Putamen (tissue), 1 donor: ENCODE measurements at regions not wholly inside any gene's neighbourhood (a gene's known extent, or its start where the extent isn't known, plus 50 kb on each side); places are given as distances from the start of the nearest gene placed in this dataset.
"Not testable (repeated sequence)": the region's sequence is repeated elsewhere in the genome, so short reads cannot be mapped to it uniquely, and the experiment has no call there.

Source experiments
- DNase-seq: peaks from one replicate; pipeline ENCODE4 v3.0.0-alpha.2; 2016; ENCODE audit warnings: low spot score

DNA sequence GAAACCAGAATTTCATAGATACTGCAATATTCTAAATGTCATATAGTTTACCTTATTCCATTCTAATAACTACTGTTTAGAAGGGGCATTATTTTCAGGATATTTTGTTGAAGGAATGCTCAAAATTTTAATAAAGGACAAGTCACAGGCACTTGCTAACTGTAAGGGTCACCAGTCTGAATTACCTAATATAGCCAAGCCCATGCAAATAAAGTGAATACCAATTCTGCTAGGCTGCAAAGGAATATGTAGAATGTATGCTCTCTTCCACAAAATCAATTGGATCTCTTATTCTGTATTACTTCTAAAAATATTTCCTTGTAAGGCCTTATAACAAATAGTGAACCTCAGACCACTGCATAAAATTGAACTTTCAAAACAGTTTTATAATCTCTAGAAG lies 52.3 kb upstream of the FAT4 start:
- no peak for DNase-seq

DNA sequence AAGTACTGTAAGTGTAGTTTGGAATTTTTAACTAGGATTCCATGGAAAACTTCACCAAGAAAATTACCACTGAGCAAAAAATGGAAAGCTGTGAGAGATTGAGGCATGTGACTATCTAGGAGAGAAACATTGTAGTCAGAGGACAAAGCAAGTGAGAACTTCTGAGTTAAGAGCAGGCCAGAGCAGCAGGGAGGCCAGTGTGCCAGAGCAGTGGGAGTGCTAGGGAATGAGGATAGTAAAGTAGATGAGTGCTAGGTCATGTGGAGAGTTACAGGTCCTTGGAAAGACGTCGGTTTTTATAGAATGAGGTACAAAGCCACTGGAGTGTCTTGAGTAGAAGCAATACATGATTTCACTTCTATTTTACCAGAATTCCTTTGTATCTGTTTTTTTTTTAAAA lies 52.7 kb upstream of the FAT4 start:
- no peak for DNase-seq

GRCh38 chr4:125254106-125254505 lies 60.6 kb upstream of the FAT4 start:
- no peak for DNase-seq

DNA sequence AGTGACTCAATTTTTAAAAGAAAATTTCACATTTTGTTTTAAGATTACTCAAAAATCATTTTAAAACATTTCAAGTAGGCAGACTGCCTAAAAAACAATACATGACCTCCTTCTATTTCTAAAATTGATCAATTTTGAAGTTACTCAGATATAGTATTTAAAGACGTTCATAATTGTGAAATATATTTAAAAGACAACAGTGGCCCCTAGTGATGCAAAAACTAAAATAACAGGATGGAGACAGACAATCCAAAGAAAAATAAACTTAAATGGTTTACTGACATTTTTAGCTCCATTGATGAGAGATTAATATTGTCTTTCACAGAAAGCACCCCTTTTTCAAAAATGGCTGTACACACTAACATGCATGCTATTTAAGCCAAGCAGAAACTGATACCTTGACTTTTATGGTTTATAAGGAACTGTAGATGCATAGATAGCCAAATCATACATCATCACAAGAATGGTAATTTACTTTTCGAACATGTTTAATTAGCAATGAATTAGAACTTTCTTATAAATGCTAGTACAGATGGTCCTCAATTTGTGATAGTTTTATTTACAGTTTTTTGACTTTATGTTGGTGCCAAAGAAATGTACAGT lies 69.8 kb upstream of the FAT4 start:
- DNase-seq, result no peak

DNA sequence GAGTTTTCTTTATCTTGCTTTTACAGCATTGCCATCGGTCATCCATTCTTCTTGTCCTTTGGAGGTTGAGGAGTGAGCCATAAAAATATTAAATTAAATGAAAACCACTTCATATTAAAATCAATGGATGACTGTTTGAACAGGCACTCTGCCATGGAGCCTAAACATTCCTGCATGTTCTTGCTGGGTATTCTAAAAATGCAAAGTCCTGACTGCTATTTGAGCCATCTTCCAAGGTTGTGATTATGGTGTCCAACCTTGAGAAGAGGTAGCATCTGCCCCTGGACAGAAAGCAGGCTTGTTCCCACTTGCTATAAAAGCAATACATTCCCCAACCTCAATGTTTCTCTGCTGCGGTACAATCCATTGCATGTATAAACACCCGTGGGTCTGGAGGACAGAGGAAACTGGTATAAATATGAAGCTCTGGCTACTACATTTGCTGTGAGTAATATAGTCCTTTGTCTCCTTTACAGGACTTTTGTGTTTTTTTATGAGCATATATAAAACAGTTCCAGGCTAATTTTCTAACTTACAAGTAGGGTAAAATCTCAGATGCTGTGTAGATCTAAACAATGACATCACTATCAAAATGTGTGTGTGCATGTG lies 70.9 kb upstream of the FAT4 start:
- no peak for DNase-seq

DNA sequence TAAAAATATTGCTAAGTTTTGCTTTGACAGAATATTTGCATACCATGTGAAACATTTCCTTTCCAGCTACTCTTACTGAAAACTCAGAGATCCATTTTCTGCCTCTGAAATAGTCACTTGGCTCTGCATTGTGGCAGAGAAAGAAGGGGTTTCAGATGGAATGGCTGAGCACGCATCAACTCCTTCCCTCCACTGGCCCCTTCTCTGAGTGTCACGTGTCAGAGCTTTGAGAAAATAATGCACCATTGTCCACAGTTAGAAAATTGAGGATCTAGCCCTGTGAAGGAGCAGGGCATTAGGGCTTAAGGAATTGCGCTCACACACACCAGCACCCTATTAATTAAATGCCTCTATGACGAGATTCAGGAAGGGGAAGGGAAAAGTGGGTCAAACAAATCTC lies 78.8 kb upstream of the FAT4 start:
- DNase-seq, result peak; percentile 17

GRCh38 chr4:125231661-125232060 lies 83.1 kb upstream of the FAT4 start:
- DNase-seq, result no peak

DNA sequence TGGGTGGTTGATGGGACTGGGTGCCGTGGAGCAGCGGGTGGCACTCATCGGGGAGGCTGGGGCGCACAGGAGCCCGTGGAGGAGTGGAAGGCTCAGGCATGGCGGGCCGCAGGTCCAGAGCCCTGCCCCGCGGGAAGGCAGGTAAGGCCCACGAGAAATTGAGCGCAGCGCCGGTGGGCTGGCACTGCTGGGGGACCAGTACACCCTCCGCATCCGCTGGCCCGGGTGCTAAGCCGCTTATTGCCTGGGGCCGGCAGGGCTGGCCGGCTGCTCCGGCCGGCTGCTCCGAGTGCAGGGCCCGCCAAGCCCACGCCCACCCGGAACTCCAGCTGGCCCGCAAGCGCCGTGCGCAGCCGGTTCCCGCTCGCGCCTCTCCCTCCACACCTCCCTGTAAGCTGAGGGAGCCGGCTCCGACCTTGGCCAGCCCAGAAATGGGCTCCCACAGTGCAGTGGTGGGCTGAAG lies 85.1 kb upstream of the FAT4 start:
- no peak for DNase-seq

DNA sequence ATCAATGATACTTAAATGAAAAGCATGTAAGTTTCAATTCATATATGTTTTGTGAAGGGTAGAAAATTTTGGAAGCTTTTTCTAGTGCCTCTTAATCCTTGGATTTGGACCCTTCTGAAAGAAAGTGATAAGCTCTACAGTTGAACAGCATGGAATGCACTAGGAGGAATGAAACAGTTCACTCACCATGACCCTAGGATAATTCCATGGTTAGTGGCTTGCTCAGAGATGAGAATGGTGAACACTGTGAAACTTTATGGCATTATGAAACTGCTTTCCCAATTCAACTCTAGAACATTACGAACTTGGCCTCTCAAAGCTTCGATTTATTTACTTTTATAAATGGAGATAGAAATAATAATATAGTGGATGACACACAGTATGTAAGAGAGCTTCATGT lies 88.9 kb upstream of the FAT4 start:
- DNase-seq, result no peak

GRCh38 chr4:125200556-125200955 lies 114.2 kb upstream of the FAT4 start:
- DNase-seq, result no peak

DNA sequence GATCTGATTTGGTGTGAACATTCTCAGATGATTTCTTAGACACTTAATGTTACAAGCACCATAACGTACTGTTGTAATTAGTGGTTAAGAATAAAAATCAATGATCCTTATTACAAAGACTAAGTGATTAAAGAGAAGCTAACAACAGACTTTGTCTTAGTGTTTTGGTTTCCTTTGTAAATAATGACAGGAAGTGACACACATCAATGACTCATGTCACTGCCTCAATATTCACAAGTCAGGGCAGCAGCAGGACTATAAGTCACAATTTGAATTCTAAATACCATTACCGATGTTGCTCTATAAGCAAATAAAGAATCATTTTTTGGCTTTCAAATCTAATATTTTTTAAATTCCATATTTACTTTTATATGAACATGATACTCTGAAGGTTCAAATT lies 115.8 kb upstream of the FAT4 start:
- DNase-seq, result no peak

DNA sequence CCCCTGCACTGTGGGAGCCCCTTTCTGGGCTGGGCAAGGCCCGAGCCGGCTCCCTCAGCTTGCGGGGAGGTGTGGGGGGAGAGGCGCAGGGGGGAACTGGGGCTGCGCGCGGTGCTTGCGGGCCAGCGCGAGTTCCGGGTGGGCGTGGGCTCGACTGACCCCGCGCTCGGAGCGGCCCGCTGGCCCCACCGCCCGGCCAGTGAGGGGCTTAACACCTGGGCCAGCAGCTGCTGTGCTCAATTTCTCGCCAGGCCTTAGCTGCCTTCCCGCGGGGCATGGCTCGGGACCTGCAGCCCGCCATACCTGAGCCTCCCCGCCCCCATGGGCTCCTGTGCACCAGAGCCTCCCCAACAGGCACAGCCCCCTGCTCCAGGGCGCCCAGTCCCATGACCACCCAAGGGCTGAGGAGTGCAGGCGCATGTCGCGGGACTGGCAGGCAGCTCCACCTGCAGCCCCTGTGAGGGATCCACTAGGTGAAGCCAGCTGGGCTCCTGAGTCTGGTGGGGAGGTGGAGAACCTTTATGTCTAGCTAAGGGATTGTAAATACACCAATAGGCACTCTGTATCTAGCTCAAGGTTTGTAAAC lies 122.8 kb upstream of the FAT4 start:
- not testable (repeated sequence) for DNase-seq

DNA sequence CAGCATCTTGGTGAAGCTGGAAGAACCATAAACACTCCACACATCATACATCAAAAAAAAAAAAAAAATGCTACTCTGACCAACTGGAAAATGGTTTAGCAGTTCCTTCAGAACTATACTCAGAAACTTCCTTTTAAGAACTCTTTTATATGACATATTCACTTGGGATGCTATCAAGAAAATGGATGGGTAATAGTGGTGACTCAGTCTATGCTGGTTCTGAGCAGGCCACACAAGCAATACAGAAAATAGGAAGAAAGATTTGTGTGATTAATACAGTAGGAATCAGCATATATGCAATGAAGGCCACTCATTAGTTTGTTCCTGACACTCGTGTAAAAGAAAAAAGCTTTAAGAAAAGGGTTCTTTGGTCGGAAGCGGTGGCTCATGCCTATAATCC lies 123.5 kb upstream of the FAT4 start:
- DNase-seq, result no peak

- DNase-seq, result no peak
Measured at GRCh38 chr4:125187226-125188176, 127.3 kb upstream of the FAT4 start.

- no peak for DNase-seq
Measured at GRCh38 chr4:125184116-125184515, 130.6 kb upstream of the FAT4 start.

- DNase-seq, result no peak
Measured at GRCh38 chr4:125181804-125182203, 133.0 kb upstream of the FAT4 start.

GRCh38 chr4:125179727-125180126 lies 135.0 kb upstream of the FAT4 start:
- no peak for DNase-seq

DNA sequence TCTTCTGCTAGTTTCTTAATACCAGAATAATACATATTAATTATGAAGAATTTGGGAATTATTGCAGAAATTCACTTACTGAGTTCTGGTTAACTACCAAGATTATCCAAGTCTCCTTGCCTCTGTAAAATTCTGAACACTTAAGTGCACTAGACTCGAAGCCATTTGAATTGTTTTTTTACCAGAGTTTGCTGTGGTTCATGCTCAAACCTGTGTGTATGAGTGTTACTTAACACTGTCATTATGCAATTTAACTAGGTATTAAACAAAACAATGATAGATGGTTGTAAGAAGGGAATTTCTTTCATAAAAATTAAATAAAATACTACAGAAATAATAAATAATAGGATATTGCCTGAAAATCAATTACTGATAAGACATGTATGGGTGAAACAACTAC lies 145.6 kb upstream of the FAT4 start:
- no peak for DNase-seq

GRCh38 chr4:125168531-125168930 lies 146.2 kb upstream of the FAT4 start:
- no peak for DNase-seq

DNA sequence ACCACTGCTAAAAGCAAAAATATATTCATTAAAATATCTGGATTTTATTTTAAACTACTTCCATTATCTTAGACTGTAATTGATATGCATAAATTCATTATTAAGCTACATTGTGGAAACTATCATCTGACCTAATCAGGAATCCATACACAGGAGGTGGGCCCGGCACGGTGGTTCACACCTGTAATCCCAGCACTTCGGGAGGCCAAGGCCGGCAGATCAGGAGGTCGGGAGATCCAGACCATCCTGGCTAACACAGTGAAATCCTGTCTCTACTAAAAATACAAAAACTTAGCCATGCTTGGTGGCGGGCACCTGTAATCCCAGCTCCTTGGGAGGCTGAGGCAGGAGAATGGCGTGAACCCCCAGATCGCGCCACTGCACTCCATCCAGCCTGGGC lies 148.7 kb upstream of the FAT4 start:
- DNase-seq, result not testable (repeated sequence)

GRCh38 chr4:125159001-125159400 lies 155.8 kb upstream of the FAT4 start:
- DNase-seq, result no peak

- no peak for DNase-seq
Measured at GRCh38 chr4:125155251-125155650, 159.5 kb upstream of the FAT4 start.
